ENCODE measurements at regions not wholly inside any gene's neighbourhood (a gene's known extent, or its start where the extent isn't known, plus 50 kb on each side); places are given as distances from the start of the nearest gene placed in this dataset.

GRCh38 chr9:71273613-71274012, 152.2 kb upstream of the TRPM3 start:
- no peak for TF ChIP-seq CTCF (IDR thresholded peaks at IDR 0.05)
- no peak for TF ChIP-seq POLR2A (IDR thresholded peaks at IDR 0.05)

Data from testis (tissue), 2 donors.